ENCODE measurements at regions not wholly inside any gene's neighbourhood (a gene's known extent, or its start where the extent isn't known, plus 50 kb on each side); places are given as distances from the start of the nearest gene placed in this dataset.

GRCh38 chr9:12195456-12195855 lies 497.7 kb upstream of the TYRP1 start:
- no peak for TF ChIP-seq CTCF (IDR thresholded peaks at IDR 0.05)
- TF ChIP-seq POLR2A (IDR thresholded peaks at IDR 0.05) = no peak
- no peak for TF ChIP-seq POLR2AphosphoS5 (IDR thresholded peaks at IDR 0.05; ENCODE audit: insufficient read depth in 1 of 2, low read depth in 1 of 2)

All from vagina (tissue), 2 donors.